ENCODE measurements at regions not wholly inside any gene's neighbourhood (a gene's known extent, or its start where the extent isn't known, plus 50 kb on each side); places are given as distances from the start of the nearest gene placed in this dataset.

GRCh38 chr2:120825370-120826259, 89.9 kb downstream of the GLI2 start:
- peak; percentile 90 for ATAC-seq
- intact Hi-C loops (cut with micrococcal nuclease) = no loop called here

GRCh38 chr2:120826260-120826648, 90.6 kb downstream of the GLI2 start:
- intact Hi-C loops (cut with micrococcal nuclease) = no loop called here
- DNase-seq (no peak), ATAC-seq (no peak)

More at GRCh38 chr2:120825370-120826259, 89.9 kb downstream of the GLI2 start:
- peak; percentile 87 for DNase-seq

- intact Hi-C loops (cut with micrococcal nuclease) = no loop called here
- ATAC-seq (peak; percentile 58), DNase-seq (peak; percentile 58)
Measured at GRCh38 chr2:120826716-120827410, 91.2 kb downstream of the GLI2 start.

- intact Hi-C loops (cut with micrococcal nuclease) = no loop called here
- ATAC-seq (no peak), DNase-seq (peak; percentile 16)
Measured at GRCh38 chr2:120828066-120828465, 92.4 kb downstream of the GLI2 start.

- intact Hi-C loops (cut with micrococcal nuclease) = no loop called here
- ATAC-seq (no peak), DNase-seq (peak; percentile 9)
Measured at GRCh38 chr2:120828829-120829632, 93.4 kb downstream of the GLI2 start.

GRCh38 chr2:120829633-120830025, 94.0 kb downstream of the GLI2 start:
- no peak for ATAC-seq
- DNase-seq = peak; percentile 17
- intact Hi-C loops (cut with micrococcal nuclease) = no loop called here

GRCh38 chr2:120830096-120830830, 94.6 kb downstream of the GLI2 start:
- intact Hi-C loops (cut with micrococcal nuclease) = no loop called here
- ATAC-seq (no peak), DNase-seq (peak; percentile 18)

- DNase-seq (peak; percentile 31), ATAC-seq (peak; percentile 57)
- intact Hi-C loops (cut with micrococcal nuclease) = no loop called here
Measured at GRCh38 chr2:120831086-120831485, 95.4 kb downstream of the GLI2 start.

- peak; percentile 8 for DNase-seq
- ATAC-seq = no peak
- intact Hi-C loops (cut with micrococcal nuclease) = no loop called here
Measured at GRCh38 chr2:120831891-120832290, 96.2 kb downstream of the GLI2 start.

- peak; percentile 4 for DNase-seq
- ATAC-seq = no peak
Measured at GRCh38 chr2:120832296-120833070, 96.8 kb downstream of the GLI2 start.

GRCh38 chr2:120833127-120833675, 97.5 kb downstream of the GLI2 start:
- peak; percentile 8 for DNase-seq

More at GRCh38 chr2:120832296-120833070, 96.8 kb downstream of the GLI2 start:
- intact Hi-C loops (cut with micrococcal nuclease) = no loop called here

GRCh38 chr2:120834206-120834605, 98.5 kb downstream of the GLI2 start:
- intact Hi-C loops (cut with micrococcal nuclease) = no loop called here
- no peak for ATAC-seq
- DNase-seq = peak; percentile 15

More at GRCh38 chr2:120833127-120833675, 97.5 kb downstream of the GLI2 start:
- intact Hi-C loops (cut with micrococcal nuclease) = no loop called here
- no peak for ATAC-seq

GRCh38 chr2:120836281-120836680, 100.6 kb downstream of the GLI2 start:
- ATAC-seq (no peak), DNase-seq (no peak)
- intact Hi-C loops (cut with micrococcal nuclease) = no loop called here

- no peak for ATAC-seq
- DNase-seq = peak; percentile 5
- intact Hi-C loops (cut with micrococcal nuclease) = no loop called here
Measured at GRCh38 chr2:120840795-120841487, 105.3 kb downstream of the GLI2 start.

GRCh38 chr2:120842456-120843439, 107.1 kb downstream of the GLI2 start:
- no peak for ATAC-seq
- intact Hi-C loops (cut with micrococcal nuclease) = no loop called here

GRCh38 chr2:120844070-120844738, 108.5 kb downstream of the GLI2 start:
- ATAC-seq = no peak
- intact Hi-C loops (cut with micrococcal nuclease) = no loop called here
- DNase-seq = no peak

More at GRCh38 chr2:120842456-120843439, 107.1 kb downstream of the GLI2 start:
- DNase-seq = peak; percentile 3
